Gastroesophageal sphincter (tissue), 3 donors: ENCODE measurements at regions not wholly inside any gene's neighbourhood (a gene's known extent, or its start where the extent isn't known, plus 50 kb on each side); places are given as distances from the start of the nearest gene placed in this dataset.

ENCODE experiments used
- CTCF ChIP-seq, 4 experiments: fragments of 200-600 bp in 2 of 4; fragments of 450-650 bp in 2 of 4; sonication (generic) in 1 of 4; IDR thresholded peaks; one replicate each; pipeline ENCODE4 v1.5.1; 2017 to 2019; ENCODE audit warnings: antibody characterized with exemption in 4 of 4, mild to moderate bottlenecking in 2 of 4, moderate library complexity in 2 of 4
- EP300 ChIP-seq: sonication (generic); formaldehyde crosslinking; IDR thresholded peaks from one replicate; pipeline ENCODE4 v1.6.1; 2017; ENCODE audit warnings: antibody characterized with exemption, mild to moderate bottlenecking
- POLR2AphosphoS5 ChIP-seq: sonication (generic); formaldehyde crosslinking; IDR thresholded peaks from one replicate; pipeline ENCODE4 v1.6.1; 2017; ENCODE audit warnings: antibody characterized with exemption

DNA sequence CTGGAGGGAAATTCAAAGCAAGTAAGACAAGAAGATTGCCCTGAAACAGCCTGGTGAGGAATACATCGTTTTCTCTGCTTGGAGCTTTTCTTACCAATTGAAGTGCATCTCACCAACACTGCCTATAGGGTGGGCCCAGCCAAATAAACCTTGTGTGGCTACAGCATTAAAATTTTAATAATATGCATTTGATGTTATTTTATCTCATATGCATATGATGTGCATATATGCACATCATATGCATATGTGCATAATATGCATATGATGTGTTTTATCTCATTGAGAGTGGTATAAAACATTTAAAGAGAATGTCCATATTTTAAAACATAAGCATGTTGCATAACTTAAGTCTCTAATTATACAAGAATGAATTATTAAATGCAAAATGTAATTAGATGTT, 328.6 kb upstream of the ARID1B start:
- no peak for TF ChIP-seq POLR2AphosphoS5
- TF ChIP-seq CTCF (IDR thresholded peaks at IDR 0.05), result no peak
- TF ChIP-seq EP300, result no peak
